Panc1 (cell line): ENCODE measurements at regions not wholly inside any gene's neighbourhood (a gene's known extent, or its start where the extent isn't known, plus 50 kb on each side); places are given as distances from the start of the nearest gene placed in this dataset.
"Not testable (repeated sequence)": the region's sequence is repeated elsewhere in the genome, so short reads cannot be mapped to it uniquely, and the experiment has no call there.

Experiments used
- ATAC-seq: fragments of 200-7000 bp; cut with Tn5 transposase; 2 replicates; pipeline ENCODE4 v1.9.1; 2020; ENCODE audit warnings: mild to moderate bottlenecking, moderate library complexity
- BruUV-seq: library from RNA; stranded (reverse); fragments of 400-500 nt; replicated peaks from 2 replicates; lab custom pipeline; 2021; lab: Mats Ljungman, UMichigan
- CTCF ChIA-PET: fragments of 300-600 bp; sonication (Branson Sonifier 250); formaldehyde crosslinking; loops from one replicate; lab custom pipeline; 2022; ENCODE audit warnings: antibody characterized with exemption; lab: Charles Lee
- POLR2A ChIA-PET: fragments of 300-600 bp; sonication (Branson Sonifier 250); formaldehyde crosslinking; loops from one replicate; lab custom pipeline; 2022; ENCODE audit warnings: antibody characterized with exemption; lab: Charles Lee
- DNase-seq: peaks from one replicate; pipeline ENCODE4 v3.0.0-alpha.2; 2010; ENCODE audit warnings: low read depth, low spot score
- H3K27ac ChIP-seq: 2 replicates; pipeline ENCODE4 v1.5.1; 2011; ENCODE audit warnings: mild to moderate bottlenecking, low read length, inconsistent platforms
- H3K27me3 ChIP-seq: fragments of 200-500 bp; sonication (Bioruptor generic); 2 replicates; pipeline ENCODE4 v1.6.0; 2014; ENCODE audit warnings: low read length, inconsistent platforms; ENCODE audit not compliant: control insufficient read depth, insufficient read depth
- H3K36me3 ChIP-seq: fragments of 200-500 bp; sonication (Bioruptor generic); 2 replicates; pipeline ENCODE4 v1.5.1; 2014; ENCODE audit warnings: inconsistent platforms, mild to moderate bottlenecking, low read length, moderate library complexity; ENCODE audit not compliant: control insufficient read depth, insufficient read depth
- H3K4me1 ChIP-seq: 2 replicates; pipeline ENCODE4 v1.5.1; 2011; ENCODE audit warnings: inconsistent platforms, mild to moderate bottlenecking, low read length, moderate library complexity; ENCODE audit not compliant: control insufficient read depth, insufficient read depth
- H3K4me3 ChIP-seq, 2 experiments: 2 replicates each; pipeline ENCODE4 v1.5.1; 2011 to 2012; ENCODE audit warnings: low read depth in 2 of 2, low read length in 2 of 2, mild to moderate bottlenecking in 2 of 2, inconsistent platforms in 1 of 2, moderate library complexity in 1 of 2
- H3K9me3 ChIP-seq: fragments of 200-500 bp; sonication (Bioruptor generic); 2 replicates; pipeline ENCODE4 v1.5.1; 2014; ENCODE audit warnings: low read depth, mild to moderate bottlenecking, inconsistent platforms, low read length, moderate library complexity; ENCODE audit not compliant: control insufficient read depth, insufficient read depth
- in situ Hi-C: cut with HindIII; loops from 2 replicates; pipeline ENCODE4 v1.10.0; 2016; ENCODE audit warnings: low sequenced_read_pairs, low pct_unique_long_range_greater_than_20kb
- intact Hi-C: fragments of 100-400 bp; cut with micrococcal nuclease; formaldehyde crosslinking; loops from one replicate; pipeline ENCODE4 v1.10.0; 2022; ENCODE audit not compliant: unreplicated experiment

GRCh38 chr1:145504834-145505413 lies 79.5 kb upstream of the NBPF20 start:
- in situ Hi-C loops, result not testable (repeated sequence)

GRCh38 chr1:145504310-145504709 lies 78.9 kb upstream of the NBPF20 start:
- DNase-seq, in situ Hi-C loops, POLR2A ChIA-PET, H3K27me3 ChIP-seq, H3K9me3 ChIP-seq, intact Hi-C loops, H3K36me3 ChIP-seq, H3K27ac ChIP-seq, H3K4me1 ChIP-seq, CTCF ChIA-PET, H3K4me3 ChIP-seq, BruUV-seq, ATAC-seq: not testable (repeated sequence)

More at GRCh38 chr1:145504834-145505413, 79.5 kb upstream of the NBPF20 start:
- H3K36me3 ChIP-seq, CTCF ChIA-PET, H3K27me3 ChIP-seq, H3K9me3 ChIP-seq, intact Hi-C loops, DNase-seq, BruUV-seq, H3K4me3 ChIP-seq, H3K4me1 ChIP-seq, H3K27ac ChIP-seq, POLR2A ChIA-PET: not testable (repeated sequence)
- ATAC-seq, result peak; percentile 38; the same call in 1 of the 2 replicates

- H3K4me1 ChIP-seq, H3K9me3 ChIP-seq, H3K36me3 ChIP-seq, BruUV-seq, DNase-seq, H3K4me3 ChIP-seq, H3K27ac ChIP-seq, intact Hi-C loops, in situ Hi-C loops, H3K27me3 ChIP-seq, CTCF ChIA-PET, POLR2A ChIA-PET, ATAC-seq: not testable (repeated sequence)
These were observed 74.8 kb upstream of the NBPF20 start for GRCh38 chr1:145500251-145500650.

- POLR2A ChIA-PET, H3K4me1 ChIP-seq, in situ Hi-C loops, H3K27me3 ChIP-seq, H3K4me3 ChIP-seq, intact Hi-C loops, DNase-seq, H3K36me3 ChIP-seq, BruUV-seq, CTCF ChIA-PET, H3K27ac ChIP-seq, H3K9me3 ChIP-seq: not testable (repeated sequence)
- peak; percentile 32; the same call in 1 of the 2 replicates for ATAC-seq
These were observed 69.9 kb upstream of the NBPF20 start for GRCh38 chr1:145495077-145495871.

DNA sequence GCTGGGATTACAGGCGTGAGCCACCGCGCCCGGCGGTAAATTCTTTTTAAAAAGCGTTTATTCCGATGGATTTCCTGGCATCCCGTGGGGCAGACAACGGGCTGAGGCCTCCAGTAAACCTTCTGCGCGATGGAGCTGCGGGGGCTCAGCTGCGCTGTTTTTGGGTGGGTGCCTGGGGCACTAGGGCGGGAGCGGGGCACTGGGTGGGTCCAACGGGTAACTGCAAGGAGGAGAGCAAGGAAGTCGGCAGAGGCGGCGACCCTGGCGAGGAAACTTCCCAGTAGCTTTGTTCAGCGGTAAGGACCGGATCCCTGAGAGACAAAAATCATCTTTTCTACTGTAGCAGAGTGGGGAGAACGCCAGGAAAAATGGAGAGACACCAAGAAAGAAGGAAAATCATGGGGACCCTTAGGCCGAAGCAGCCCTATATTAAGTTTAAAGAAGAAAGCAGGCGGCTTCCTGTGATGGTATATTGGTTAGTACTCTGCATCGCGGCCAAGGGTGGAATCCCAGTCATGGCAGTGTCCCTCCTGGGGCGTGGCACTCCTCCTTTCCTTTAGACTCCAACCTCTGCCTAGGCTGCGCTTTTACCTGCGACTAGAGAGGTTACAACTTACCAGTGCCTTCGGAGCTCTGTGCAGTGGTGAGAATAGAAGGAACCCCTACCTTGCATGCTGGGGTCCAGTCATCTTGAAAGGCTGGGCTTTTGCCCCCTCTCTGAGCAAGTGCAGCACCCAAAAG lies 63.0 kb upstream of the NBPF20 start:
- intact Hi-C loops, H3K36me3 ChIP-seq, ATAC-seq, POLR2A ChIA-PET, H3K4me1 ChIP-seq, DNase-seq, BruUV-seq, H3K9me3 ChIP-seq, H3K27ac ChIP-seq, H3K4me3 ChIP-seq, CTCF ChIA-PET, in situ Hi-C loops, H3K27me3 ChIP-seq: not testable (repeated sequence)

- H3K36me3 ChIP-seq, DNase-seq, intact Hi-C loops, CTCF ChIA-PET, POLR2A ChIA-PET, H3K4me1 ChIP-seq, in situ Hi-C loops, H3K9me3 ChIP-seq, BruUV-seq, H3K27ac ChIP-seq, H3K27me3 ChIP-seq, H3K4me3 ChIP-seq: not testable (repeated sequence)
- 0 out of 2 replicates have a peak, but pooled peaks have one; percentile 21 for ATAC-seq
These were observed 61.8 kb upstream of the NBPF20 start for GRCh38 chr1:145487156-145487555.

- H3K27me3 ChIP-seq, BruUV-seq, H3K27ac ChIP-seq, H3K9me3 ChIP-seq, in situ Hi-C loops, DNase-seq, POLR2A ChIA-PET, H3K4me3 ChIP-seq, ATAC-seq, CTCF ChIA-PET, H3K4me1 ChIP-seq, H3K36me3 ChIP-seq, intact Hi-C loops: not testable (repeated sequence)
These were observed 58.9 kb upstream of the NBPF20 start for GRCh38 chr1:145484257-145484656.
